GM12892 (cell line): ENCODE measurements at regions not wholly inside any gene's neighbourhood (a gene's known extent, or its start where the extent isn't known, plus 50 kb on each side); places are given as distances from the start of the nearest gene placed in this dataset.

Experiments used
- POLR2A ChIP-seq: IDR thresholded peaks from 2 replicates; pipeline ENCODE4 v1.6.1; 2011; ENCODE audit warnings: low read depth, low read length, control low read depth
- POLR2AphosphoS5 ChIP-seq: IDR thresholded peaks from 2 replicates; pipeline ENCODE4 v1.6.1; 2011; ENCODE audit warnings: low read depth, low read length, control low read depth
- TAF1 ChIP-seq: IDR thresholded peaks from 2 replicates; pipeline ENCODE4 v1.6.1; 2011; ENCODE audit warnings: low read depth, mild to moderate bottlenecking, control low read depth, low read length, borderline replicate concordance

GRCh38 chr3:22729212-22729611, 473.9 kb upstream of the UBE2E2 start:
- TF ChIP-seq POLR2AphosphoS5 (no peak), TAF1 (no peak), POLR2A (no peak)
